Right atrium auricular region (tissue), 2 donors: ENCODE measurements at regions not wholly inside any gene's neighbourhood (a gene's known extent, or its start where the extent isn't known, plus 50 kb on each side); places are given as distances from the start of the nearest gene placed in this dataset.

Source experiments
- DNase-seq: peaks from one replicate; pipeline ENCODE4 v3.0.0-alpha.2; 2019; ENCODE audit warnings: low spot score
- H3K27ac ChIP-seq, 2 donors: fragments of 200-600 bp; sonication (generic); 1 replicate in 1 of 2; 2 replicates in 1 of 2; pipeline ENCODE4 v1.5.1; 2016 to 2019
- H3K27me3 ChIP-seq, 2 donors: fragments of 200-600 bp; sonication (generic); one replicate each; pipeline versions ENCODE4 v1.5.1 to v1.6.0; 2017 to 2019
- H3K36me3 ChIP-seq: fragments of 200-600 bp; sonication (generic); one replicate; pipeline ENCODE4 v1.5.1; 2016
- H3K4me1 ChIP-seq, 2 donors: fragments of 200-600 bp; sonication (generic); one replicate each; pipeline versions ENCODE4 v1.5.1 to v1.6.0; 2017 to 2019
- H3K4me3 ChIP-seq, 2 donors: fragments of 200-600 bp; sonication (generic); 1 replicate in 1 of 2; 2 replicates in 1 of 2; pipeline ENCODE4 v1.5.1; 2017 to 2019; ENCODE audit warnings: mild to moderate bottlenecking in 1 of 2, moderate library complexity in 1 of 2
- H3K9me3 ChIP-seq, 2 donors: fragments of 200-600 bp; sonication (generic); one replicate each; pipeline ENCODE4 v1.5.1; 2019
- TF ChIP-seq, protein P1 (sequence below), 2 donors: fragments of 200-600 bp; sonication (generic); IDR thresholded peaks; one replicate each; pipeline ENCODE4 v1.5.1; 2019; ENCODE audit warnings: antibody characterized with exemption in 2 of 2

DNA sequence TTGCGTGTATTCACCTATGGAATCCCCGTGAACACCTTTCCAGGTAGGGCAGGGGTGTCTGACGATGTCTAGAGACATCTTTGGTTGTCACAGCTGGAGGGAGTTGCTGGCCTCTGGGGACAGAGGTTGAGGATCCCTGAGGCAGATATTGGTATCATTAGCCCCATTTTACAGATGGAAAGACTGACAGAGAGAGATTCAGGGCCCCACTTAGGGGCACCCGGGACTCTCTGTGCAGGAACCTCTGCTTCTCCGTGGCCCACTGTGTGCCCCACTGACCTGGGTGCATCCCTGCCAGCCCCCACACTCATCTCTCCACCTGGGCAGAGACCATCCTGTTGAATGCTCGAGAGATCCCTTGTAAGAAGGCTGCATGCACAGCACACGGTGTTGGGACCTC is 111.2 kb downstream of the EDN3 start:
- no peak for DNase-seq
- H3K36me3 ChIP-seq = no peaks in the 10 kb centered on the region
- no peak overlapping the region for H3K27ac ChIP-seq
- H3K9me3 ChIP-seq = no peaks in the 10 kb centered on the region
- no peaks in the 10 kb centered on the region for H3K27me3 ChIP-seq
- H3K4me1 ChIP-seq = no peaks in the 10 kb centered on the region
- TF ChIP-seq, protein P1, sequence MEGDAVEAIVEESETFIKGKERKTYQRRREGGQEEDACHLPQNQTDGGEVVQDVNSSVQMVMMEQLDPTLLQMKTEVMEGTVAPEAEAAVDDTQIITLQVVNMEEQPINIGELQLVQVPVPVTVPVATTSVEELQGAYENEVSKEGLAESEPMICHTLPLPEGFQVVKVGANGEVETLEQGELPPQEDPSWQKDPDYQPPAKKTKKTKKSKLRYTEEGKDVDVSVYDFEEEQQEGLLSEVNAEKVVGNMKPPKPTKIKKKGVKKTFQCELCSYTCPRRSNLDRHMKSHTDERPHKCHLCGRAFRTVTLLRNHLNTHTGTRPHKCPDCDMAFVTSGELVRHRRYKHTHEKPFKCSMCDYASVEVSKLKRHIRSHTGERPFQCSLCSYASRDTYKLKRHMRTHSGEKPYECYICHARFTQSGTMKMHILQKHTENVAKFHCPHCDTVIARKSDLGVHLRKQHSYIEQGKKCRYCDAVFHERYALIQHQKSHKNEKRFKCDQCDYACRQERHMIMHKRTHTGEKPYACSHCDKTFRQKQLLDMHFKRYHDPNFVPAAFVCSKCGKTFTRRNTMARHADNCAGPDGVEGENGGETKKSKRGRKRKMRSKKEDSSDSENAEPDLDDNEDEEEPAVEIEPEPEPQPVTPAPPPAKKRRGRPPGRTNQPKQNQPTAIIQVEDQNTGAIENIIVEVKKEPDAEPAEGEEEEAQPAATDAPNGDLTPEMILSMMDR (IDR thresholded peaks at IDR 0.05) = no peak
- H3K4me3 ChIP-seq = no peak overlapping the region

DNA sequence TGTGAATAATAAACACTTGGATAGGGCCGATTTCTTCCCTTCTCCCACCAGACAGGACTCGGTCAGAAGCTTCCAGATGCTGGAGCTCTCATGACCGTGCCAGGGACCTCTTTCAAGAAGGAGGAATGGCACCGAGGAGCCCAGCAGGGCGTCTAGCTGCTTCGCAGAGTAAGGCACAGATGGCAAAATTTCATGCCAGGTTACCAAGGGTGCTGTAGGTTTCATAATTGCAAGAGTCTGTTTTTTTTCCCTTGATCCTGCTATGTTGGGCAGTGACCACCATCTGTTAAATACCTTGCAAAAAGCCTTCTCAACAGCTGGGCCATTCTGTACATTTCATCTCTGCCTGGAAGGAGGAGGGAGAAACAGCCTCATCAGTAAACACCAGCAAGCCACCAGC is 111.8 kb downstream of the EDN3 start:
- Histone ChIP-seq H3K27ac (no peak overlapping the region), H3K4me3 (no peak overlapping the region), H3K4me1 (no peaks in the 10 kb centered on the region), H3K9me3 (no peaks in the 10 kb centered on the region), H3K27me3 (no peaks in the 10 kb centered on the region), H3K36me3 (no peaks in the 10 kb centered on the region)
- TF ChIP-seq, protein P1 (IDR thresholded peaks at IDR 0.05) = no peak
- no peak for DNase-seq

DNA sequence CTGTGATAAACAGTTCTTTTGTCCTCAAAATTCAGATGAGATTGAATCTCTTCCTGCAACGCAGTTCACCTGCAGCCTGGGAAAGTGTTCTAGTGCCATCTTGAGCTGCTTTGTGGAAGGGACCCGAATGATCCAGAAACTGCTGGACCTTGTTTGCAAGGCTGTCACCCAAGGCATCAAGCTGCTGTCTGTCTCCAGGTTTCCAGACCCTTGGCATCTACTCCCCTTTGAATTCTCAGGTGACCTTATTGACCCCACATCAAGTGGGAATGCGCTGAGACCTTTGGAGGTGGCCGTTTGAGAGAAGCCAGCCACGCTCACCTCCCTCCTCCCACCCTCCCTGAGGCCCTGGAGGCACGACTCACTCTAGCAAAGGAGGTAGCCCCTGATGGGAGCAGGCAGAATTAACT is 112.5 kb downstream of the EDN3 start:
- H3K27me3 ChIP-seq = no peaks in the 10 kb centered on the region
- no peak overlapping the region for H3K27ac ChIP-seq
- no peak overlapping the region for H3K4me3 ChIP-seq
- TF ChIP-seq, protein P1 (IDR thresholded peaks at IDR 0.05) = no peak
- no peak for DNase-seq
- H3K9me3 ChIP-seq = no peaks in the 10 kb centered on the region
- no peaks in the 10 kb centered on the region for H3K36me3 ChIP-seq
- H3K4me1 ChIP-seq = no peaks in the 10 kb centered on the region

DNA sequence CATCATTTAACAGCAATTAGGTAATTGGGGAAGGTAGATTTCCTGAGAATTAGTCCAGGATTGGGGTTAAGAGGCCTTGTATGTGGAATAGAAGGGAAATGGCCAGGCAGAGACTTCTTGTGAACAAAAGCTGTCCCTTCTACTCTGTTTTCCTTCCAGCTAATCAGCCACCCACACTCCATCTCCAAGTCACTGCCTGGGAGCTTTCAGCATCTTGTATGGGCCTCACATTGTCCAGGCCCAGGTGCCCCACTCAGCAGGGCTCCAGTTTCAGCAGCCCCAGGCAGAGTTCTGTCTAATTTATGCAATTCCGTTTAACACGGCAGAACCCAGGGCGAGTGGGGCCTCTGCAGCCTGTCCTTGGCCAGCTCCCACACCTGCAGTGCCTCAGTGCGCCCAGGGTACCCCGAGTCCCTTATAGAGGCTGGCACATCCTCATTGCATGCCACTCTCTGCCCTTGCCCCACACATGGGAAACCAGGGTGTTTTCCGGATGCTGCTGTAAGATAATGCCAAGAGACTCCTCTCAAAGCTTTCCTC is 113.0 kb downstream of the EDN3 start:
- no peaks in the 10 kb centered on the region for H3K27me3 ChIP-seq
- H3K36me3 ChIP-seq = no peaks in the 10 kb centered on the region
- no peak overlapping the region for H3K4me3 ChIP-seq
- TF ChIP-seq, protein P1 (IDR thresholded peaks at IDR 0.05) = no peak
- H3K27ac ChIP-seq = no peak overlapping the region
- H3K9me3 ChIP-seq = no peaks in the 10 kb centered on the region
- no peaks in the 10 kb centered on the region for H3K4me1 ChIP-seq
- no peak for DNase-seq

DNA sequence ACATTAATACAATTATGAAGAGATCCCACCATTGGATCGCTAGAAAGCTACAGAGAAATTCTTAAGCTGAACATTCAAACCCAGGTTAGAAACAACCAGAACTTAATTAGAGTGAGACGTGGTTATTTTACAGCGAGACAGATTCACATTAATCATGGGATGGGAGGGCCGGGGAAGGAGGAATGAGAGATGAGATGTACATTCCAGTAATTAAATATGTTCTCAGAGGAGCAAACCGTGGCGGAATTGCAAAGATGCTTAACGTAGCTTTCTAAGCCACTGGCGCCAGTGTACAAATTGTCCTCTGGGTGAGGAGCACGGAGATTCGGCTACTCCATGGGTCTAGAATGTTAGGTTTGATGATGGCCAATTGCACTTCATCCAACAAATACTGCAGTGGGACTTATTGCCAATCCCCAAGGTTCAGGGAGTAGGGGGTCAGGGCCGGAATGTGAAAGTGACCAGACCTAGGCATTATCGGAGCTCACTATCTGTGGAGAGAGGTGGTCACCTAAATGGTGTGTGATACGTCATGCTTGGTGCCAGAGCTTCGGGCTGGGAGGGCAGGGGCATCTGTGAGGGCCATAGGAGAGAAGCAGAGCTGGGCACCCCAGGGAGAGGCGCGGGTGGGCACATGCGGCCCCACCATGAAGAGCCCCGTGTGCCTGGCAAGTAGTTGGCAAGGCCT is 114.7 kb downstream of the EDN3 start:
- Histone ChIP-seq H3K36me3 (no peaks in the 10 kb centered on the region), H3K4me3 (no peak overlapping the region), H3K9me3 (no peaks in the 10 kb centered on the region), H3K4me1 (no peaks in the 10 kb centered on the region), H3K27me3 (no peaks in the 10 kb centered on the region), H3K27ac (no peak overlapping the region)
- TF ChIP-seq, protein P1 (IDR thresholded peaks at IDR 0.05) = no peak
- no peak for DNase-seq

DNA sequence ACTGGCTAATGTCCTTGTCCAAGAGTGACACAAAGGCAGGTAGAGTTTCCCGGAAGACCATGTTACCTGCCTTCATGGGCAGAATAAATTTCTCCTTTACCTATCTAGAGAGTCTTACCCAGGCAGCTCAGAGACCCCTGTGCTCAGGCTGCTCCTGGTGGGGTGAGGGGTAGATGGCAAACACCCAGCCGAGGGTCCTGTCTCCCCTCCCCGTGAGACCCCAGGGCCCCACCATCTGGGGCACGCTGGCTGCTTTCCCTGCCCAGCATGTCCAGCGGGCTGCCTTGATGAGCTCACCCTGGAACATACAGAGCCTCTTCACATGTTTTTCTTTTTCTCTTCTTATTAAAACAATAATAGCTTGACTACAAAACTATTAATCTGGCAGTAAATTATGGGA is 116.5 kb downstream of the EDN3 start:
- H3K36me3 ChIP-seq = no peaks in the 10 kb centered on the region
- no peaks in the 10 kb centered on the region for H3K9me3 ChIP-seq
- no peak overlapping the region for H3K4me3 ChIP-seq
- DNase-seq = no peak
- H3K27ac ChIP-seq = no peak overlapping the region
- H3K4me1 ChIP-seq = no peaks in the 10 kb centered on the region
- H3K27me3 ChIP-seq = no peaks in the 10 kb centered on the region
- TF ChIP-seq, protein P1 (IDR thresholded peaks at IDR 0.05) = no peak
